B cell (primary cell): ENCODE measurements at regions not wholly inside any gene's neighbourhood (a gene's known extent, or its start where the extent isn't known, plus 50 kb on each side); places are given as distances from the start of the nearest gene placed in this dataset.

Experiments used
- ATAC-seq: fragments of 200-7000 bp; cut with Tn5 transposase; one replicate; pipeline ENCODE4 v1.10.0; 2021; ENCODE audit warnings: low read depth, mild to moderate bottlenecking, moderate number of reproducible peaks, moderate library complexity
- CTCF ChIA-PET: fragments of 350-600 bp; sonication (Branson Sonifier 250); formaldehyde crosslinking; loops from one replicate; lab custom pipeline; 2021; ENCODE audit warnings: antibody characterized with exemption, inconsistent platforms; lab: Charles Lee
- POLR2A ChIA-PET: fragments of 350-600 bp; sonication (Branson Sonifier 250); formaldehyde crosslinking; loops from one replicate; lab custom pipeline; 2021; ENCODE audit warnings: antibody characterized with exemption; lab: Charles Lee
- DNase-seq: peaks from one replicate; pipeline ENCODE4 v3.0.0; 2013
- H2AFZ ChIP-seq: 2 replicates; pipeline ENCODE4 v1.6.1; 2012; ENCODE audit warnings: mild to moderate bottlenecking, low read depth, low read length; ENCODE audit not compliant: insufficient read depth, poor library complexity, severe bottlenecking
- H3K27ac ChIP-seq, 2 donors: 1 replicate in 1 of 2; 2 replicates in 1 of 2; pipeline ENCODE4 v1.5.1; 2012 to 2013; ENCODE audit warnings: low read length in 2 of 2, mild to moderate bottlenecking in 2 of 2, moderate library complexity in 1 of 2
- H3K27me3 ChIP-seq, 4 experiments: fragments of 200-600 bp in 1 of 4; sonication (generic) in 1 of 4; replicated peaks in 1 of 4; 1 replicate in 2 of 4; 2 replicates in 2 of 4; pipeline versions ENCODE4 v1.6.1 to v1.7.0; 2013 to 2016; ENCODE audit warnings: low read length in 3 of 4, mild to moderate bottlenecking in 2 of 4, mixed read lengths in 1 of 4, moderate library complexity in 1 of 4; ENCODE audit not compliant: insufficient read depth in 4 of 4, control insufficient read depth in 3 of 4; ENCODE audit errors: control extremely low read depth in 1 of 4
- H3K36me3 ChIP-seq, 2 experiments: replicated peaks in 1 of 2; 1 replicate in 1 of 2; 2 replicates in 1 of 2; pipeline versions ENCODE4 v1.6.1 to v1.7.1; 2013; ENCODE audit warnings: low read length in 1 of 2; ENCODE audit not compliant: insufficient read depth in 2 of 2, control insufficient read depth in 1 of 2; ENCODE audit errors: control extremely low read depth in 1 of 2, extremely low read depth in 1 of 2
- H3K4me1 ChIP-seq, 2 donors: fragments of 200-600 bp in 1 of 2; sonication (generic) in 1 of 2; 1 replicate in 1 of 2; 2 replicates in 1 of 2; pipeline versions ENCODE4 v1.5.1 to v1.6.1; 2013 to 2017; ENCODE audit warnings: low read length in 2 of 2; ENCODE audit not compliant: control insufficient read depth in 2 of 2, insufficient read depth in 2 of 2
- H3K4me2 ChIP-seq: replicated peaks from 2 replicates; pipeline ENCODE3; 2012; ENCODE audit warnings: mild to moderate bottlenecking, low read depth, low read length; ENCODE audit not compliant: poor library complexity, severe bottlenecking
- H3K4me3 ChIP-seq, 5 experiments: fragments of 200-600 bp in 1 of 5; sonication (generic) in 1 of 5; 1 replicate in 3 of 5; 2 replicates in 2 of 5; pipeline versions ENCODE4 v1.5.1 to v1.7.0; 2011 to 2016; ENCODE audit warnings: low read length in 4 of 5, mild to moderate bottlenecking in 4 of 5, low read depth in 2 of 5, control low read depth in 1 of 5, moderate library complexity in 1 of 5; ENCODE audit not compliant: insufficient read depth in 1 of 5; ENCODE audit errors: control extremely low read depth in 1 of 5, extremely low read depth in 1 of 5
- H3K79me2 ChIP-seq: fragments of 200-600 bp; sonication (generic); one replicate; pipeline ENCODE4 v1.6.0; 2016; ENCODE audit warnings: low read length; ENCODE audit not compliant: control insufficient read depth, insufficient read depth
- H3K9ac ChIP-seq: fragments of 200-600 bp; sonication (generic); 2 replicates; pipeline ENCODE4 v1.6.1; 2017; ENCODE audit warnings: mild to moderate bottlenecking, low read length, moderate library complexity
- H3K9me3 ChIP-seq, 3 donors: one replicate each; pipeline versions ENCODE4 v1.6.1 to v1.7.1; 2013; ENCODE audit warnings: low read length in 2 of 3; ENCODE audit not compliant: control insufficient read depth in 2 of 3, insufficient read depth in 1 of 3; ENCODE audit errors: control extremely low read depth in 1 of 3
- H4K20me1 ChIP-seq: 2 replicates; pipeline ENCODE4 v1.6.0; 2012; ENCODE audit warnings: mild to moderate bottlenecking, low read length; ENCODE audit not compliant: insufficient read depth, control insufficient read depth, poor library complexity, severe bottlenecking
- H3K27ac Mint-ChIP-seq: one replicate; pipeline ENCODE4 v1.8.0; 2021; ENCODE audit warnings: mixed read lengths
- H3K27me3 Mint-ChIP-seq: one replicate; pipeline ENCODE4 v1.8.0; 2021; ENCODE audit warnings: mixed read lengths
- H3K4me1 Mint-ChIP-seq: one replicate; pipeline ENCODE4 v1.8.0; 2021; ENCODE audit warnings: mixed read lengths
- H3K4me3 Mint-ChIP-seq: one replicate; pipeline ENCODE4 v1.8.0; 2021; ENCODE audit warnings: mixed read lengths
- H3K9me3 Mint-ChIP-seq: one replicate; pipeline ENCODE4 v1.8.0; 2022; ENCODE audit warnings: mixed read lengths; ENCODE audit not compliant: insufficient read depth
- EZH2 ChIP-seq: IDR thresholded peaks from 2 replicates; pipeline ENCODE4 v1.6.1; 2012; ENCODE audit warnings: borderline replicate concordance, low read depth, mild to moderate bottlenecking, moderate library complexity, low read length; ENCODE audit not compliant: insufficient read depth, poor library complexity, severe bottlenecking
- WGBS: methylation state at CpG from one replicate; pipeline ENCODE4 v1.1.5; 2013; ENCODE audit warnings: missing lambda C conversion rate; ENCODE audit not compliant: insufficient coverage; 5-methylcytosine and 5-hydroxymethylcytosine counted together
- intact Hi-C: fragments of 100-400 bp; cut with micrococcal nuclease; formaldehyde crosslinking; loops from one replicate; pipeline ENCODE4 v1.10.0; 2022
- TF ChIP-seq, protein P1 (sequence below): fragments of 200-600 bp; IDR thresholded peaks from one replicate; pipeline ENCODE4 v1.8.0; 2022; ENCODE audit warnings: antibody characterized with exemption, mild to moderate bottlenecking

DNA sequence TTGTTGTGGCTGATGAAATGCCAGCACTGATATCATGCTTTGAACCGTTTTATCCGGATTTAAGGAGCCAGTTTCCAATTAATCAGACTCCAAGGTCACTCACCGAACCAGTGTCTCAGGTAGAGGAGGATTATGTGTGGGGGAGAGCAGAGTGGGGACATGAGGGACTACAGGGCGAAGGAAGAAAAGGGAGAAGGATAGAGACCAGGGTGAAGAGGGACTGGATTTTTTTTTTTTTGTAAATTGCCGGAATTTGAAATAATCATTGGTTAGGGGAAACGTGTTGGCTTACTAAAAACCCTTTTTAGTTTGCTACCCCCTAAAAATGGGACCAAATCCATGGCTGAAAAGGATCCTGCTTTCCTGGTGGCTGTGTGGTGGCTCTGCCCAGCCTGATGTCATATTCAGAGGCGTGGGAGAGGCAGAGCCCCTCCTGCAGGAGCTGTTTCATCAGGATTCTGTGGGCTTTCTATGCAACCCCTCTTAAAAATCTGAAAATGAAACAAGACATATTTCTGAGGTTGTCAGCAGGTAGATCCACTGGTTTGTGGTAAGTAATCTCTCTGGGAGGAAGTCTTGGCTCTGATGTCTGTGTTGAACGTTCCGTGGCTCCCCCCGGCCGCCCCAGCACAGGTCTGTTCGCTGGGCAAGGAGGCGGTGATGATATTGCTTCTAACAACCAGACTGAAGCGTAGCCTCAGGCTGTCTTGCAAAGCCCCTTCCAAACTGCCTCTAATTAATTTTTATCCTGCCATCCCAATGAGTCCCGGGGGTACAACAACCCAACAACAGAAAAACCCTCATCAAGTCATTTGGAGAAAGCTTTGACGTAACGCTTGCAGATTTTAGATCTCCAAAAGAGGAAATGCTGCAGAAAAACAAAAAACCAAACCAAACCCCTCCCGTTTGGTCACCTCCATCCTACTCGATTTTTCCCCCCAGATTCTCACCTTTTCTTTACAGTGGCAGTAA lies 143.0 kb upstream of the ZFHX3 start:
- Histone ChIP-seq H3K79me2 (no peaks in the 10 kb centered on the region), H3K9me3 (no peaks in the 10 kb centered on the region), H3K4me2 (no peak overlapping the region), H3K4me1 (no peaks in the 10 kb centered on the region), H2AFZ (no peak overlapping the region), H3K27me3 (no peaks in the 10 kb centered on the region), H4K20me1 (no peaks in the 10 kb centered on the region), H3K36me3 (no peaks in the 10 kb centered on the region), H3K27ac (no peak overlapping the region), H3K9ac (no peak overlapping the region), H3K4me3 (no peak overlapping the region)
- ATAC-seq (no peak), DNase-seq (no peak)
- Mint-ChIP-seq H3K4me1 (no peaks in the 10 kb centered on the region), H3K27me3 (peaks cover 11% of the 10 kb centered on the region), H3K4me3 (no peak overlapping the region), H3K27ac (no peak overlapping the region), H3K9me3 (no peaks in the 10 kb centered on the region)
- ChIA-PET POLR2A (no interaction called here), CTCF (no interaction called here)
- 64% methylated on average over 12 of the region's 19 CpGs for WGBS
- TF ChIP-seq EZH2: no peak
- TF ChIP-seq, protein P1, sequence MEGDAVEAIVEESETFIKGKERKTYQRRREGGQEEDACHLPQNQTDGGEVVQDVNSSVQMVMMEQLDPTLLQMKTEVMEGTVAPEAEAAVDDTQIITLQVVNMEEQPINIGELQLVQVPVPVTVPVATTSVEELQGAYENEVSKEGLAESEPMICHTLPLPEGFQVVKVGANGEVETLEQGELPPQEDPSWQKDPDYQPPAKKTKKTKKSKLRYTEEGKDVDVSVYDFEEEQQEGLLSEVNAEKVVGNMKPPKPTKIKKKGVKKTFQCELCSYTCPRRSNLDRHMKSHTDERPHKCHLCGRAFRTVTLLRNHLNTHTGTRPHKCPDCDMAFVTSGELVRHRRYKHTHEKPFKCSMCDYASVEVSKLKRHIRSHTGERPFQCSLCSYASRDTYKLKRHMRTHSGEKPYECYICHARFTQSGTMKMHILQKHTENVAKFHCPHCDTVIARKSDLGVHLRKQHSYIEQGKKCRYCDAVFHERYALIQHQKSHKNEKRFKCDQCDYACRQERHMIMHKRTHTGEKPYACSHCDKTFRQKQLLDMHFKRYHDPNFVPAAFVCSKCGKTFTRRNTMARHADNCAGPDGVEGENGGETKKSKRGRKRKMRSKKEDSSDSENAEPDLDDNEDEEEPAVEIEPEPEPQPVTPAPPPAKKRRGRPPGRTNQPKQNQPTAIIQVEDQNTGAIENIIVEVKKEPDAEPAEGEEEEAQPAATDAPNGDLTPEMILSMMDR: no peak
- intact Hi-C loops: no loop called here

DNA sequence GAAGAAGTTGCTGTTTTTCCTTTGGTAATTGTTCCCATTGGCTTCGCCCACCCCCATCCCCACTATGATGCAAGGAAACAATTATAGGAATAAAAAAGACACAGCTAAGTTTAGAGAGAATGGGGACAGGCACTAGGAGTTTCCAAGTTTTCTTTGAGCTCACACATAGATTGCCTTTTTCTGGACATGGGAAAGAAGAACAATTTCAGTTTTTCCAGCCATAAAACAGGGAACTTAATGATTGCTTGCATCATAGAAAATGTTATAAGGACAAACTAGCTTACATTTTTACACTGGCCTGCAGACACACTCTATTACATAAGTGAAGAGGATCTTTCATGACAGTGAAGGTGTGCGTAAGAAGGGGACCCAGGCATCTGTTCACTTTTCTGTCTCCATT lies 142.3 kb upstream of the ZFHX3 start:
- Histone ChIP-seq H3K9me3 (no peaks in the 10 kb centered on the region), H3K9ac (no peak overlapping the region), H3K4me1 (no peaks in the 10 kb centered on the region), H2AFZ (no peak overlapping the region), H3K27ac (no peak overlapping the region), H4K20me1 (no peaks in the 10 kb centered on the region), H3K27me3 (no peaks in the 10 kb centered on the region), H3K36me3 (no peaks in the 10 kb centered on the region), H3K4me2 (no peak overlapping the region), H3K79me2 (no peaks in the 10 kb centered on the region), H3K4me3 (no peak overlapping the region)
- TF ChIP-seq, protein P1: no peak
- no peak for TF ChIP-seq EZH2
- intact Hi-C loops: no loop called here
- POLR2A ChIA-PET: no interaction called here
- CTCF ChIA-PET: no interaction called here
- H3K27me3 Mint-ChIP-seq: peaks cover 11% of the 10 kb centered on the region
- WGBS: 100% methylated on average over 1 of the region's 2 CpGs
- no peak overlapping the region for H3K27ac Mint-ChIP-seq
- H3K9me3 Mint-ChIP-seq: no peaks in the 10 kb centered on the region
- no peaks in the 10 kb centered on the region for H3K4me1 Mint-ChIP-seq
- H3K4me3 Mint-ChIP-seq: no peak overlapping the region
- DNase-seq (no peak), ATAC-seq (no peak)
